ENCODE measurements at regions not wholly inside any gene's neighbourhood (a gene's known extent, or its start where the extent isn't known, plus 50 kb on each side); places are given as distances from the start of the nearest gene placed in this dataset.

DNA sequence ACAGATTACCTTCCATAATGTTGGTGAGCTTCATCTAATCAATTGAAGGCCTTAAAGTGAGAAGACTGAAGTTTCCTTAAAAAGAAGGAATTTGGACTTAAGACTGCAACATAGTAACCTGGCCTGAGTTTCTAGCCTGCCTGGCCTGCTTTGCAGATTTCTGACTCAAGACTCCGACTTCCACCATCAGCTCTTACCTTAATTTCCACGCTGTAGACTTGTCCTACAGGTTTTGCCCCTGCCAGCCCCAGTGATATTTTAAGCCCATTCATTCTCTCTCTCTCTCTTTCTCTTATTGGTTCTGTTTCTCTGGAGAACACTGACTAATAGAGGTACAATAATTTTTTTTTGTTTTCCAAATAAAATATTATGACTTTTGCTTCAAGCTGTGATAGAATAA lies 862.3 kb upstream of the GHITM start:
- Histone ChIP-seq H3K36me3 (no peaks in the 10 kb centered on the region), H3K4me1 (peaks cover 0 to 4% (median 0%) of the 10 kb centered on the region in 12 donors), H3K27ac (no peak overlapping the region), H3K9me3 (peaks cover 0 to 7% (median 0%) of the 10 kb centered on the region in 12 donors), H3K4me3 (no peak overlapping the region), H3K27me3 (no peaks in the 10 kb centered on the region)
- 70 to 92% (median 86%) methylated on average over 2 of the region's 2 CpGs for WGBS, 4 donors
- intact Hi-C loops (cut with DNase I): no loop called here
- no peak for TF ChIP-seq POLR2A (IDR thresholded peaks at IDR 0.05)
- TF ChIP-seq, protein P1, sequence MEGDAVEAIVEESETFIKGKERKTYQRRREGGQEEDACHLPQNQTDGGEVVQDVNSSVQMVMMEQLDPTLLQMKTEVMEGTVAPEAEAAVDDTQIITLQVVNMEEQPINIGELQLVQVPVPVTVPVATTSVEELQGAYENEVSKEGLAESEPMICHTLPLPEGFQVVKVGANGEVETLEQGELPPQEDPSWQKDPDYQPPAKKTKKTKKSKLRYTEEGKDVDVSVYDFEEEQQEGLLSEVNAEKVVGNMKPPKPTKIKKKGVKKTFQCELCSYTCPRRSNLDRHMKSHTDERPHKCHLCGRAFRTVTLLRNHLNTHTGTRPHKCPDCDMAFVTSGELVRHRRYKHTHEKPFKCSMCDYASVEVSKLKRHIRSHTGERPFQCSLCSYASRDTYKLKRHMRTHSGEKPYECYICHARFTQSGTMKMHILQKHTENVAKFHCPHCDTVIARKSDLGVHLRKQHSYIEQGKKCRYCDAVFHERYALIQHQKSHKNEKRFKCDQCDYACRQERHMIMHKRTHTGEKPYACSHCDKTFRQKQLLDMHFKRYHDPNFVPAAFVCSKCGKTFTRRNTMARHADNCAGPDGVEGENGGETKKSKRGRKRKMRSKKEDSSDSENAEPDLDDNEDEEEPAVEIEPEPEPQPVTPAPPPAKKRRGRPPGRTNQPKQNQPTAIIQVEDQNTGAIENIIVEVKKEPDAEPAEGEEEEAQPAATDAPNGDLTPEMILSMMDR (IDR thresholded peaks at IDR 0.05): no peak
- no peak for ATAC-seq
- no peak for DNase-seq

- no peaks in the 10 kb centered on the region for H3K4me1 ChIP-seq
- no peaks in the 10 kb centered on the region for H3K36me3 ChIP-seq
- no peak overlapping the region for H3K27ac ChIP-seq
- TF ChIP-seq POLR2A (IDR thresholded peaks at IDR 0.05): no peak
- TF ChIP-seq, protein P1 (IDR thresholded peaks at IDR 0.05): no peak
- H3K9me3 ChIP-seq: peaks cover 0 to 31% (median 2%) of the 10 kb centered on the region in 12 donors
- DNase-seq (no peak), ATAC-seq (peak in 1 of 4 donors; percentile 20)
- H3K4me3 ChIP-seq: no peak overlapping the region
- intact Hi-C loops (cut with DNase I): no loop called here
- H3K27me3 ChIP-seq: no peaks in the 10 kb centered on the region
Measured at GRCh38 chr10:83283151-83283550, 856.2 kb upstream of the GHITM start.

GRCh38 chr10:83287374-83287773 lies 851.9 kb upstream of the GHITM start:
- H3K36me3 ChIP-seq: no peaks in the 10 kb centered on the region
- no peak for ATAC-seq
- intact Hi-C loops (cut with DNase I): no loop called here
- H3K9me3 ChIP-seq: peaks cover 0 to 25% (median 2%) of the 10 kb centered on the region in 12 donors
- no peaks in the 10 kb centered on the region for H3K27me3 ChIP-seq
- 62 to 67% (median 67%) methylated on average over 2 of the region's 2 CpGs for WGBS, 4 donors
- H3K27ac ChIP-seq: no peak overlapping the region
- no peak for DNase-seq
- TF ChIP-seq, protein P1 (IDR thresholded peaks at IDR 0.05): no peak
- H3K4me1 ChIP-seq: no peaks in the 10 kb centered on the region
- H3K4me3 ChIP-seq: no peak overlapping the region

DNA sequence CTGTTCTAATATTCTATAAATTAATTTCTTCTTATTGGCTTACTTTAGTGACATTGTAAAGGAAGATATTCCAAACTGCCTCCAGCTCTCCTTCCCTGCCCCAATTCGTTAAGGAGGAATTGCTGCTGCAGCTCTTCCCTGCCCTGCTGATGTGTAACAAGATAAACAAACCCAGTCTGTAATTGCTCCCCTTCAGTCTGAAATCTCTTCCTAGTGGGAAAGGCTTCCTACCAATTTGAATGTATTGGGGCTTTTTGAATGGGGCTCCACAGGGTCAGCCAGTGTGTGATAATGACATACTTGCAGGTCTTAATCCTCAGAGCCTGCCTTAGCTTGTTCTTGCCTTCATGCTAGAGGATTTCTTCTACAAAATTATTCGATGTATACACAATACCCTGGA lies 849.9 kb upstream of the GHITM start:
- ATAC-seq: no peak
- Histone ChIP-seq H3K36me3 (no peaks in the 10 kb centered on the region), H3K4me3 (no peak overlapping the region), H3K27ac (no peak overlapping the region), H3K4me1 (no peaks in the 10 kb centered on the region), H3K27me3 (no peaks in the 10 kb centered on the region), H3K9me3 (peaks cover 0 to 15% (median 2%) of the 10 kb centered on the region in 12 donors)
- 32 to 45% (median 37%) methylated on average over 2 of the region's 2 CpGs for WGBS, 4 donors
- intact Hi-C loops (cut with DNase I): no loop called here
- no peak for DNase-seq
- no peak for TF ChIP-seq POLR2A (IDR thresholded peaks at IDR 0.05)
- TF ChIP-seq, protein P1 (IDR thresholded peaks at IDR 0.05): no peak

All from heart left ventricle (tissue), 16 donors.